GM12878 (cell line): ENCODE measurements at regions not wholly inside any gene's neighbourhood (a gene's known extent, or its start where the extent isn't known, plus 50 kb on each side); places are given as distances from the start of the nearest gene placed in this dataset.

Source experiments
- ATAC-seq: fragments of 200-7000 bp; cut with Tn5 transposase; 3 replicates; pipeline ENCODE4 v1.9.1; 2020; ENCODE audit warnings: mild to moderate bottlenecking, moderate library complexity
- BruUV-seq: library from RNA; stranded (reverse); fragments of 400-500 nt; replicated peaks from 2 replicates; lab custom pipeline; 2021; lab: Mats Ljungman, UMichigan
- CTCF ChIA-PET: fragments of 300-600 bp; sonication (Branson Sonifier 250); formaldehyde crosslinking; extraction: SDS; loops from one replicate; lab custom pipeline; 2021; ENCODE audit warnings: inconsistent platforms; lab: Yijun Ruan, JAX
- POLR2A ChIA-PET: fragments of 350-600 bp; formaldehyde crosslinking; extraction: SDS; loops from one replicate; lab custom pipeline; 2021; ENCODE audit warnings: inconsistent platforms; lab: Charles Lee
- RAD21 ChIA-PET: fragments of 300-600 bp; sonication (Branson Sonifier 250); formaldehyde crosslinking; loops from one replicate; lab custom pipeline; 2023; ENCODE audit warnings: antibody characterized with exemption; ENCODE audit not compliant: unreplicated experiment; lab: Charles Lee
- SMC1A ChIA-PET: fragments of 300-600 bp; sonication (Branson Sonifier 250); formaldehyde crosslinking; loops from one replicate; lab custom pipeline; 2023; ENCODE audit not compliant: unreplicated experiment, uncharacterized antibody; lab: Charles Lee
- DNase-seq: peaks from one replicate; pipeline ENCODE4 v3.0.0-alpha.2; 2011; ENCODE audit warnings: low read depth, low spot score
- FAIRE-seq: peaks from 3 replicates; lab custom pipeline; 2011; peaks lifted over from hg19 to GRCh38; lab: Jason Lieb, UNC
- H2AFZ ChIP-seq: 2 replicates; pipeline ENCODE4 v1.6.0; 2011; ENCODE audit warnings: low read depth, low read length, control low read depth; ENCODE audit not compliant: control insufficient read depth
- H3K27ac ChIP-seq: 2 replicates; pipeline ENCODE4 v1.5.1; 2011; ENCODE audit warnings: control low read depth; ENCODE audit not compliant: control insufficient read depth, insufficient read depth
- H3K27me3 ChIP-seq, 2 experiments: replicated peaks in 1 of 2; 2 replicates each; pipeline versions ENCODE4 v1.6.0 to v1.6.1; 2011; ENCODE audit warnings: low read length in 1 of 2; ENCODE audit not compliant: control insufficient read depth in 2 of 2, insufficient read depth in 2 of 2
- H3K36me3 ChIP-seq, 2 experiments: 2 replicates each; pipeline ENCODE4 v1.5.1; 2011; ENCODE audit warnings: low read length in 1 of 2; ENCODE audit not compliant: control insufficient read depth in 2 of 2, insufficient read depth in 2 of 2
- H3K4me1 ChIP-seq: 2 replicates; pipeline ENCODE4 v1.6.1; 2011; ENCODE audit warnings: mild to moderate bottlenecking, low read length, moderate library complexity, mixed read lengths; ENCODE audit not compliant: control insufficient read depth, insufficient read depth
- H3K4me2 ChIP-seq: 2 replicates; pipeline ENCODE4 v1.6.0; 2011; ENCODE audit warnings: control low read depth; ENCODE audit not compliant: control insufficient read depth, insufficient read depth
- H3K4me3 ChIP-seq: fragments of 200-600 bp; sonication (generic); 2 replicates; pipeline ENCODE4 v1.5.1; 2016
- H3K79me2 ChIP-seq: 2 replicates; pipeline ENCODE4 v1.6.0; 2011; ENCODE audit warnings: low read length; ENCODE audit not compliant: control insufficient read depth, insufficient read depth
- H3K9ac ChIP-seq: 2 replicates; pipeline ENCODE4 v1.8.0; 2011; ENCODE audit warnings: low read length, control low read depth, mixed read lengths; ENCODE audit not compliant: control insufficient read depth, insufficient read depth
- H3K9me3 ChIP-seq: replicated peaks from 3 replicates; pipeline ENCODE4 v1.5.1; 2011; ENCODE audit warnings: mild to moderate bottlenecking, low read length; ENCODE audit not compliant: control insufficient read depth, insufficient read depth
- H4K20me1 ChIP-seq: 2 replicates; pipeline ENCODE4 v1.6.0; 2011; ENCODE audit not compliant: control insufficient read depth, insufficient read depth
- BRCA1 ChIP-seq: IDR thresholded peaks from 2 replicates; pipeline ENCODE4 v1.6.1; 2011; ENCODE audit warnings: low read depth, low read length, improper control_type of control experiment
- CEBPZ ChIP-seq: fragments of 150-350 bp; IDR thresholded peaks from 2 replicates; pipeline ENCODE4 v1.6.1; 2016; ENCODE audit warnings: low read depth, low read length
- IRF5 ChIP-seq: fragments of 450-650 bp; IDR thresholded peaks from 2 replicates; pipeline ENCODE4 v1.6.1; 2017; ENCODE audit warnings: borderline replicate concordance
- JUND ChIP-seq: IDR thresholded peaks from 2 replicates; pipeline ENCODE4 v1.6.1; 2012; ENCODE audit warnings: low read depth, mild to moderate bottlenecking, low read length, improper control_type of control experiment, moderate library complexity
- POU2F2 ChIP-seq: IDR thresholded peaks from 3 replicates; pipeline ENCODE4 v1.6.1; 2011; ENCODE audit warnings: low read depth, mild to moderate bottlenecking, low read length, borderline replicate concordance
- USF2 ChIP-seq: IDR thresholded peaks from 2 replicates; pipeline ENCODE4 v1.6.1; 2011; ENCODE audit warnings: low read depth, low read length, improper control_type of control experiment, borderline replicate concordance
- ZNF384 ChIP-seq: IDR thresholded peaks from 2 replicates; pipeline ENCODE4 v1.6.1; 2012; ENCODE audit warnings: low read depth, mild to moderate bottlenecking, low read length, improper control_type of control experiment, borderline replicate concordance
- WGBS: methylation state at CpG from one replicate; pipeline ENCODE4 v1.1.6; 2016; ENCODE audit warnings: low lambda C conversion rate; ENCODE audit not compliant: insufficient replicate concordance, insufficient coverage; ENCODE audit errors: missing lambda C conversion rate; 5-methylcytosine and 5-hydroxymethylcytosine counted together
- in situ Hi-C: fragments of 300-500 bp; cut with MboI; formaldehyde crosslinking; loops from 9 replicates; pipeline ENCODE4 v1.14.3; 2018; ENCODE audit warnings: mixed read lengths
- intact Hi-C: fragments of 100-400 bp; cut with micrococcal nuclease; formaldehyde crosslinking; loops from one replicate; pipeline ENCODE4 v1.14.2; 2022; ENCODE audit not compliant: unreplicated experiment

- no peak for TF ChIP-seq CEBPZ
Measured at GRCh38 chr11:11786234-11786633, 55.5 kb upstream of the USP47 start (continued).

GRCh38 chr11:11782532-11783110 is 59.2 kb upstream of the USP47 start:
- ATAC-seq (no peak), DNase-seq (no peak), FAIRE-seq (no peak)
- Histone ChIP-seq H3K9me3 (no peaks in the 10 kb centered on the region), H3K4me2 (no peak overlapping the region), H4K20me1 (no peaks in the 10 kb centered on the region), H3K27ac (no peak overlapping the region), H3K4me1 (no peaks in the 10 kb centered on the region), H2AFZ (no peak overlapping the region), H3K36me3 (no peaks in the 10 kb centered on the region), H3K79me2 (no peaks in the 10 kb centered on the region), H3K4me3 (no peak overlapping the region), H3K27me3 (0 out of 4 replicates have a peak, but pooled peaks cover 0 to 2% of the 10 kb centered on the region in 2 experiments), H3K9ac (no peak overlapping the region)
- no TSS peak for BruUV-seq
- TF ChIP-seq ZNF384 (no peak), JUND (no peak), CEBPZ (no peak), BRCA1 (no peak), POU2F2 (no peak), IRF5 (no peak), USF2 (no peak)
- ChIA-PET POLR2A (no interaction called here), CTCF (interaction anchor here (1.4 kb wide), 1 partner anchor 755 kb away, joined by 3 read pairs; no protein-coding TSS in a partner anchor), RAD21 (no interaction called here), SMC1A (no interaction called here)
- in situ Hi-C loops = loop anchor here (25.0 kb wide), 1 partner anchor 505 kb away; no protein-coding TSS in a partner anchor
- 34% methylated on average over 3 of the region's 3 CpGs for WGBS
- intact Hi-C loops = loop anchor here (10.0 kb wide), 3 partner anchors 458 to 618 kb away; no protein-coding TSS in a partner anchor
